Stomach (tissue), 8 donors: ENCODE measurements at regions not wholly inside any gene's neighbourhood (a gene's known extent, or its start where the extent isn't known, plus 50 kb on each side); places are given as distances from the start of the nearest gene placed in this dataset.

Experiments used
- DNase-seq, 2 donors: peaks; one replicate each; pipeline versions ENCODE4 v3.0.0 to v3.0.0-alpha.2; 2013 to 2019
- H3K27ac ChIP-seq, 5 donors: fragments of 200-600 bp in 4 of 5; sonication (generic) in 4 of 5; one replicate each; pipeline ENCODE4 v1.5.1; 2013 to 2019; ENCODE audit warnings: mild to moderate bottlenecking in 1 of 5, moderate library complexity in 1 of 5
- H3K27me3 ChIP-seq, 3 donors: fragments of 200-600 bp; sonication (generic); one replicate each; pipeline ENCODE4 v1.5.1; 2017 to 2019; ENCODE audit warnings: mixed run types in 1 of 3
- H3K36me3 ChIP-seq, 4 donors: fragments of 200-600 bp; sonication (generic); 1 replicate in 3 of 4; 2 replicates in 1 of 4; pipeline ENCODE4 v1.5.1; 2016 to 2019
- H3K4me1 ChIP-seq, 4 donors: fragments of 200-600 bp; sonication (generic); one replicate each; pipeline ENCODE4 v1.5.1; 2016 to 2019
- H3K4me3 ChIP-seq, 4 donors: fragments of 200-600 bp; sonication (generic) in 3 of 4; one replicate each; pipeline ENCODE4 v1.5.1; 2016 to 2019; ENCODE audit warnings: mild to moderate bottlenecking in 1 of 4
- H3K9me3 ChIP-seq, 4 donors: fragments of 200-600 bp; sonication (generic); one replicate each; pipeline ENCODE4 v1.5.1; 2016 to 2019
- CTCF ChIP-seq, 7 experiments: fragments of 450-650 bp in 4 of 7; fragments of 200-600 bp in 3 of 7; sonication (generic) in 3 of 7; IDR thresholded peaks; one replicate each; pipeline ENCODE4 v1.5.1; 2016 to 2019; ENCODE audit warnings: antibody characterized with exemption in 7 of 7, control low read depth in 2 of 7, mild to moderate bottlenecking in 1 of 7
- EP300 ChIP-seq: sonication (generic); formaldehyde crosslinking; IDR thresholded peaks from one replicate; pipeline ENCODE4 v1.6.1; 2017; ENCODE audit warnings: antibody characterized with exemption
- POLR2A ChIP-seq, 4 donors: fragments of 450-650 bp; IDR thresholded peaks; one replicate each; pipeline ENCODE4 v1.6.1; 2016; ENCODE audit warnings: antibody characterized with exemption in 4 of 4, control low read depth in 2 of 4, mild to moderate bottlenecking in 1 of 4, moderate library complexity in 1 of 4
- POLR2AphosphoS5 ChIP-seq, 3 donors: sonication (generic); formaldehyde crosslinking; IDR thresholded peaks; one replicate each; pipeline ENCODE4 v1.6.1; 2016; ENCODE audit warnings: antibody characterized with exemption in 3 of 3
- WGBS, 5 donors: extraction: QIAGEN DNeasy Blood & Tissue Kit in 3 of 5; methylation state at CpG; one replicate each; pipeline versions ENCODE4 v1.1.5 to v1.1.7; 2013 to 2018; 5-methylcytosine and 5-hydroxymethylcytosine counted together
- intact Hi-C: fragments of 100-400 bp; cut with DNase I; formaldehyde crosslinking; loops from one replicate; pipeline ENCODE4 v1.15.1; 2023; ENCODE audit warnings: low total_unique reads
- donor health status: healthy with polysubstance abuse.
- donor health status: Bipolar disorder and iron deficiency.
- donor health status: healthy.

GRCh38 chr6:105624021-105624420 lies 221.1 kb upstream of the PREP start:
- no peak for DNase-seq
- Histone ChIP-seq H3K27me3 (no peaks in the 10 kb centered on the region), H3K36me3 (no peaks in the 10 kb centered on the region), H3K4me1 (no peaks in the 10 kb centered on the region), H3K9me3 (no peaks in the 10 kb centered on the region), H3K27ac (no peak overlapping the region), H3K4me3 (no peak overlapping the region)
- TF ChIP-seq POLR2AphosphoS5 (IDR thresholded peaks at IDR 0.05) = no peak
- no peak for TF ChIP-seq EP300
- TF ChIP-seq CTCF (IDR thresholded peaks at IDR 0.05) = no peak
- TF ChIP-seq POLR2A (IDR thresholded peaks at IDR 0.05) = no peak
- WGBS, 5 donors = 70 to 82% (median 72%) methylated on average over 3 of the region's 3 CpGs
- intact Hi-C loops = no loop called here

GRCh38 chr6:105622226-105622625 lies 219.3 kb upstream of the PREP start:
- Histone ChIP-seq H3K4me1 (no peaks in the 10 kb centered on the region), H3K9me3 (no peaks in the 10 kb centered on the region), H3K4me3 (no peak overlapping the region), H3K27me3 (no peaks in the 10 kb centered on the region), H3K27ac (no peak overlapping the region), H3K36me3 (no peaks in the 10 kb centered on the region)
- no peak for DNase-seq
- 77 to 87% (median 80%) methylated on average over 3 of the region's 3 CpGs for WGBS, 5 donors
- TF ChIP-seq CTCF (IDR thresholded peaks at IDR 0.05) = no peak
- TF ChIP-seq POLR2A (IDR thresholded peaks at IDR 0.05) = no peak
- no peak for TF ChIP-seq POLR2AphosphoS5 (IDR thresholded peaks at IDR 0.05)
- TF ChIP-seq EP300 = no peak
- intact Hi-C loops = no loop called here

GRCh38 chr6:105621564-105622175 lies 218.8 kb upstream of the PREP start:
- no peaks in the 10 kb centered on the region for H3K9me3 ChIP-seq
- 71 to 90% (median 77%) methylated on average over 6 of the region's 6 CpGs for WGBS, 5 donors

GRCh38 chr6:105620878-105621277 lies 218.0 kb upstream of the PREP start:
- WGBS, 5 donors = 74 to 89% (median 85%) methylated on average over 3 of the region's 3 CpGs
- no peak for DNase-seq
- H3K27me3 ChIP-seq = no peaks in the 10 kb centered on the region
- H3K27ac ChIP-seq = no peak overlapping the region
- H3K9me3 ChIP-seq = no peaks in the 10 kb centered on the region
- intact Hi-C loops = no loop called here
- no peak overlapping the region for H3K4me3 ChIP-seq
- TF ChIP-seq POLR2AphosphoS5 (IDR thresholded peaks at IDR 0.05) = no peak
- TF ChIP-seq EP300 = no peak
- no peak for TF ChIP-seq POLR2A (IDR thresholded peaks at IDR 0.05)
- no peak for TF ChIP-seq CTCF (IDR thresholded peaks at IDR 0.05)
- no peaks in the 10 kb centered on the region for H3K4me1 ChIP-seq
- no peaks in the 10 kb centered on the region for H3K36me3 ChIP-seq

More at GRCh38 chr6:105621564-105622175, 218.8 kb upstream of the PREP start:
- intact Hi-C loops = no loop called here
- no peaks in the 10 kb centered on the region for H3K27me3 ChIP-seq
- no peak overlapping the region for H3K27ac ChIP-seq
- no peak overlapping the region for H3K4me3 ChIP-seq
- no peaks in the 10 kb centered on the region for H3K36me3 ChIP-seq
- no peak for TF ChIP-seq POLR2A (IDR thresholded peaks at IDR 0.05)
- no peak for TF ChIP-seq CTCF (IDR thresholded peaks at IDR 0.05)
- TF ChIP-seq POLR2AphosphoS5 (IDR thresholded peaks at IDR 0.05) = no peak
- no peak for TF ChIP-seq EP300
- no peak for DNase-seq
- no peaks in the 10 kb centered on the region for H3K4me1 ChIP-seq
